Fibroblast of lung (primary cell): ENCODE measurements at regions not wholly inside any gene's neighbourhood (a gene's known extent, or its start where the extent isn't known, plus 50 kb on each side); places are given as distances from the start of the nearest gene placed in this dataset.
"Not testable (repeated sequence)": the region's sequence is repeated elsewhere in the genome, so short reads cannot be mapped to it uniquely, and the experiment has no call there.

Experiments
- EZH2 ChIP-seq: IDR thresholded peaks from 2 replicates; pipeline ENCODE4 v1.5.1; 2012; ENCODE audit warnings: low read length, control low read depth, mild to moderate bottlenecking; ENCODE audit errors: missing control alignments
- TF ChIP-seq, protein P1 (sequence below), 2 donors: IDR thresholded peaks in 1 of 2; conservative IDR thresholded peaks in 1 of 2; 1 replicate in 1 of 2; 2 replicates in 1 of 2; pipeline ENCODE4 v1.5.1; 2011 to 2012; ENCODE audit warnings: low read length in 2 of 2, control low read depth in 1 of 2, inconsistent platforms in 1 of 2, low read depth in 1 of 2, mild to moderate bottlenecking in 1 of 2

DNA sequence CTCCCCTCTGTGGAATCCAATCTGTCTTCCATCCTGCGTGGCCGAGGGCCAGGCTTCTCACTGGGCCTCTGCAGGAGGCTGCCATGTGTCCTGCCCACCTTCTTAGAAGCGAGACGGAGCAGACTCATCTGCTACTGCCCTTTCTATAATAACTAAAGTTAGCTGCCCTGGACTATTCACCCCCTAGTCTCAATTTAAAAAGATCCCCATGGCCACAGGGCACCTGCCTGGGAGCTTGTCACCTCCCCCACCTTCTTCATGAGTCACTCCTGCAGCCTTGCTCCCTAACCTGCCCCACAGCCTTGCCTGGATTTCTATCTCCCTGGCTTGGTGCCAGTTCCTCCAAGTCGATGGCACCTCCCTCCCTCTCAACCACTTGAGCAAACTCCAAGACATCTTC, 52.7 kb upstream of the IQSEC3 start:
- TF ChIP-seq, protein P1, sequence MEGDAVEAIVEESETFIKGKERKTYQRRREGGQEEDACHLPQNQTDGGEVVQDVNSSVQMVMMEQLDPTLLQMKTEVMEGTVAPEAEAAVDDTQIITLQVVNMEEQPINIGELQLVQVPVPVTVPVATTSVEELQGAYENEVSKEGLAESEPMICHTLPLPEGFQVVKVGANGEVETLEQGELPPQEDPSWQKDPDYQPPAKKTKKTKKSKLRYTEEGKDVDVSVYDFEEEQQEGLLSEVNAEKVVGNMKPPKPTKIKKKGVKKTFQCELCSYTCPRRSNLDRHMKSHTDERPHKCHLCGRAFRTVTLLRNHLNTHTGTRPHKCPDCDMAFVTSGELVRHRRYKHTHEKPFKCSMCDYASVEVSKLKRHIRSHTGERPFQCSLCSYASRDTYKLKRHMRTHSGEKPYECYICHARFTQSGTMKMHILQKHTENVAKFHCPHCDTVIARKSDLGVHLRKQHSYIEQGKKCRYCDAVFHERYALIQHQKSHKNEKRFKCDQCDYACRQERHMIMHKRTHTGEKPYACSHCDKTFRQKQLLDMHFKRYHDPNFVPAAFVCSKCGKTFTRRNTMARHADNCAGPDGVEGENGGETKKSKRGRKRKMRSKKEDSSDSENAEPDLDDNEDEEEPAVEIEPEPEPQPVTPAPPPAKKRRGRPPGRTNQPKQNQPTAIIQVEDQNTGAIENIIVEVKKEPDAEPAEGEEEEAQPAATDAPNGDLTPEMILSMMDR (conservative IDR thresholded peaks at IDR 0.05 in 1 of 2, IDR thresholded peaks at IDR 0.05 in 1 of 2; ENCODE audit: low read depth in 1 of 2, low read length in 2 of 2): not testable (repeated sequence)
- not testable (repeated sequence) for TF ChIP-seq EZH2
